Upper lobe of right lung (tissue), 1 donor: ENCODE measurements at regions not wholly inside any gene's neighbourhood (a gene's known extent, or its start where the extent isn't known, plus 50 kb on each side); places are given as distances from the start of the nearest gene placed in this dataset.

Experiments used
- ATAC-seq: fragments of 200-7000 bp; cut with Tn5 transposase; one replicate; pipeline ENCODE4 v1.9.1; 2020; ENCODE audit warnings: mild to moderate bottlenecking, moderate library complexity
- DNase-seq: peaks from one replicate; pipeline ENCODE4 v3.0.0-alpha.2; 2020
- H3K27ac ChIP-seq: fragments of 200-600 bp; one replicate; pipeline ENCODE4 v1.8.0; 2022
- H3K27me3 ChIP-seq: fragments of 200-600 bp; one replicate; pipeline ENCODE4 v1.8.0; 2022; ENCODE audit warnings: mild to moderate bottlenecking
- H3K36me3 ChIP-seq: fragments of 200-600 bp; one replicate; pipeline ENCODE4 v1.8.0; 2022
- H3K4me1 ChIP-seq: fragments of 200-600 bp; one replicate; pipeline ENCODE4 v1.8.0; 2022
- H3K4me3 ChIP-seq: fragments of 200-600 bp; one replicate; pipeline ENCODE4 v1.8.0; 2022; ENCODE audit warnings: mild to moderate bottlenecking
- H3K9me3 ChIP-seq: fragments of 200-600 bp; one replicate; pipeline ENCODE4 v1.8.0; 2022
- intact Hi-C: fragments of 100-400 bp; cut with DNase I; formaldehyde crosslinking; loops from one replicate; pipeline ENCODE4 v1.11.0; 2022
- TF ChIP-seq, protein P1 (sequence below): fragments of 200-600 bp; IDR thresholded peaks from one replicate; pipeline ENCODE4 v1.8.0; 2022; ENCODE audit warnings: antibody characterized with exemption
- donor health status: DM: no; HTN: yes; CAD: no; lungs with severe emphysema.

DNA sequence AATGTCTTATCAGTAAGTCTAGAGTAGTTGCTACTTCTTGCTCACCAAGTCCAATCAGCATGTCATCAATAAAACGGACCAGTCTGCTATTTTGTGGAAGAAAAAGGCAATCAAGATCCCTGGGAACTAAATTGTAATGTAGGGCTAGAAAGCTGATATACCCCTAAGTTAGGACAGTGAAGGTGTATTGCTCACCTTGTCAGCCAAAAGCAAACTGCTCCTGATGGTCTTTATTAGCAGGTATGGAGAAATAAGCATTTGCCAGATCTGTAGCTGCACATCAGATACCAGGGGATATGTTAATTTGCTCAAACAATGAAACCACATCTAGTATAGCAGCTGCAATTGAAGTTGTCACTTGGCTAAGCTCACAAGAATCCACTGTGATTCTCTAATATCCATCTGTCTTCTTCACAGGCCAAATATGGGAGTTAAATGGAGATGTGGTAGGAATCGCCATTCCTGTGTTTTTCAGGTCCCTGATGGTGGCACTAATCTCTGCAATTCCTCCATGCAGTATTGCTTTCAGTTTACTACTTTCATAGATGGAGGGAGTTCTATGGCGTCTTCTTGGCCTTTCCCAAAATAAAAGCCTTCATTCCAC, 75.0 kb downstream of the TMEM237 start:
- ATAC-seq = no peak
- Histone ChIP-seq H3K4me3 (no peak overlapping the region), H3K9me3 (no peaks in the 10 kb centered on the region), H3K4me1 (no peaks in the 10 kb centered on the region), H3K27me3 (no peaks in the 10 kb centered on the region), H3K27ac (no peak overlapping the region), H3K36me3 (no peaks in the 10 kb centered on the region)
- TF ChIP-seq, protein P1, sequence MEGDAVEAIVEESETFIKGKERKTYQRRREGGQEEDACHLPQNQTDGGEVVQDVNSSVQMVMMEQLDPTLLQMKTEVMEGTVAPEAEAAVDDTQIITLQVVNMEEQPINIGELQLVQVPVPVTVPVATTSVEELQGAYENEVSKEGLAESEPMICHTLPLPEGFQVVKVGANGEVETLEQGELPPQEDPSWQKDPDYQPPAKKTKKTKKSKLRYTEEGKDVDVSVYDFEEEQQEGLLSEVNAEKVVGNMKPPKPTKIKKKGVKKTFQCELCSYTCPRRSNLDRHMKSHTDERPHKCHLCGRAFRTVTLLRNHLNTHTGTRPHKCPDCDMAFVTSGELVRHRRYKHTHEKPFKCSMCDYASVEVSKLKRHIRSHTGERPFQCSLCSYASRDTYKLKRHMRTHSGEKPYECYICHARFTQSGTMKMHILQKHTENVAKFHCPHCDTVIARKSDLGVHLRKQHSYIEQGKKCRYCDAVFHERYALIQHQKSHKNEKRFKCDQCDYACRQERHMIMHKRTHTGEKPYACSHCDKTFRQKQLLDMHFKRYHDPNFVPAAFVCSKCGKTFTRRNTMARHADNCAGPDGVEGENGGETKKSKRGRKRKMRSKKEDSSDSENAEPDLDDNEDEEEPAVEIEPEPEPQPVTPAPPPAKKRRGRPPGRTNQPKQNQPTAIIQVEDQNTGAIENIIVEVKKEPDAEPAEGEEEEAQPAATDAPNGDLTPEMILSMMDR = no peak
- intact Hi-C loops = no loop called here
- DNase-seq = no peak

DNA sequence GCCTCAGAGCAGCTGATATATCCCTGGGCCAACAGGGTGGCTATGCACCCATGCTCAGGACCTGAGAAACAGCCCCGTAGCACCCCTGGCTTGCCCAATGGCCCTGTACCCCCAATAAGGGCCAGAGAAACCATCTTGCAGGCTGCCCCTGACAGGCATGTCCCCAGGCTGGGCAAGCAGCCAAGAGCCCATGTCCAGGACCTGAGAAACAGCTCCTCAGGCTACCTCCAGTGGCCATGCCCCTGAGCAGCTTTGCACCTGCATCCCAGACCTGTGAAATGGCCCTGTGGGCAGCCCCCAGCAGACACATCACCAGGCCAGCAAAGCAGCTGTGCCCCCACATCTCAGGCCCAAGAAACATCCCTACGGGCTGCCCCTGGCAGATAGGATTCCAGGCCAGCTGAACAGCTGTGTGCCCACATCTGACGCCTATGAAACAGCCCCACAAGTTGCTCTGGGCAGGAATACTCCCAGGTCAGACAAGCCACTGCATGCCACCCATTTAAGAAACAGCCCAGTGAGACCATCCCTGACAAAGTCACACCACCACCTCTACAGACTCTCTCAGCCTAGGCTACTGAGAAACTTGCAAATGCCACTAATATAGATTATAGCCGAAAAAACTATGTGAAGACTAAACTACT, 84.1 kb downstream of the TMEM237 start:
- Histone ChIP-seq H3K27ac (no peak overlapping the region), H3K9me3 (no peaks in the 10 kb centered on the region), H3K27me3 (no peaks in the 10 kb centered on the region), H3K36me3 (no peaks in the 10 kb centered on the region), H3K4me3 (no peak overlapping the region), H3K4me1 (no peaks in the 10 kb centered on the region)
- no peak for ATAC-seq
- TF ChIP-seq, protein P1 = no peak
- no peak for DNase-seq
- intact Hi-C loops = no loop called here

DNA sequence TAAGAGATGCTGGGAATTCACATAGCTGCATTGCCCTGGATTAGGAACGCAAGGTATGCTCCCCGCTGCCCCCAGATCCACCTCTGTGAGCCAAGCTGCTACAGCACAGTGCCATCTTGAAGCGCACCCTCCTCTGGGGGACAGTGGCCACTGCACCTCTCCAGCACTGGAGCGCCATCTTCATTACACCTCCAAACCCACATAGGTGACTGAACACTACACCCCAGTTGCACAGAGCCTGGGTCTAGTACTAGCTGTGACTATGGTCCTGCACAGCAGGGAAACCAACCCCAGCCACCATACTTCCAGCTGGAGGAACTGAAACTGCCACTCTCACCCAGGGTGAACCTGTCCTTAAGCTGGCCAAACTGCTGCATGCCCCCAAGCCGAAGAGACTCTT, 84.6 kb downstream of the TMEM237 start:
- Histone ChIP-seq H3K4me3 (no peak overlapping the region), H3K4me1 (no peaks in the 10 kb centered on the region), H3K9me3 (no peaks in the 10 kb centered on the region), H3K27ac (no peak overlapping the region), H3K36me3 (no peaks in the 10 kb centered on the region), H3K27me3 (no peaks in the 10 kb centered on the region)
- DNase-seq = no peak
- peak; percentile 68 for ATAC-seq
- TF ChIP-seq, protein P1 = no peak
- intact Hi-C loops = no loop called here

DNA sequence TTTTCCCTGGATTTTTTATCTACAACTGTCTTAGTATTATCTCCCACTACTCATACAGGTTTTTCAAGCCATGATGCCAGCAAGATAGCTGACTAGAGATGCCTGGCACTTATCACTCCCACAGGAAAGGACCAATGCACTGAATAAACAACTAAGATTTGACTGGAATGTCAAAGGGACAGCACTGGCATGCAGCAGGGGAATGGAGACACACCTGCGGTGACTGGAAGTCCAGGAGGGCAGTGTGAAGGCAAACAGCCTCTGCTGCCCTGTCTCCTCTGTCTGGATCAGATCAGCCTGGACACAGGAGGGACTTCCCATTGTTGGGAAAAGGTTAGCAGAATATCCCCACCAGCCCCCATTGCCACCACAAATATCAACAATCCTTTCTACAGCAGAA, 85.1 kb downstream of the TMEM237 start:
- ATAC-seq (peak; percentile 84), DNase-seq (no peak)
- Histone ChIP-seq H3K27ac (no peak overlapping the region), H3K9me3 (no peaks in the 10 kb centered on the region), H3K27me3 (no peaks in the 10 kb centered on the region), H3K36me3 (no peaks in the 10 kb centered on the region), H3K4me1 (no peaks in the 10 kb centered on the region), H3K4me3 (no peak overlapping the region)
- intact Hi-C loops = no loop called here
- TF ChIP-seq, protein P1 = no peak

DNA sequence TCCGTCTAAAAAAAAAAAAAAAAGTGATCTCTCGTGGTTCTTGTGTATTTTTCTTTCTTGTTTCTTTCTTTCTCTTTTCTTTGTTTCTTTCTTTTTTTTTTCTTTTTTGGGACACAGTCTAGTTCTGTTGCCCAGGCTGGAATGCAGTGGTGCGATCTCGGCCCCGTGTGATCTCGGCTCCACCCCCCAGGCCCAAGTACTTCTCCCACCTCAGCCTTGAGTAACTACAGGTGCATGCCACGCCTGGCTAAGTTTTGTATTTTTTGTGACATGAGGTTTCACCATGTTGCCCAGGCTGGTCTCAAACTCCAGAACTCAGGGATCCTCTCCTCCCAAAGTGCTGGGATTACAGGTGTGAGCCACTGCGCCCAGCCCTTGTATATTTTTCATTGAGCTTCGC, 91.4 kb downstream of the TMEM237 start:
- Histone ChIP-seq H3K36me3 (no peaks in the 10 kb centered on the region), H3K4me3 (no peak overlapping the region), H3K9me3 (no peaks in the 10 kb centered on the region), H3K27ac (no peak overlapping the region), H3K27me3 (no peaks in the 10 kb centered on the region), H3K4me1 (no peaks in the 10 kb centered on the region)
- intact Hi-C loops = no loop called here
- DNase-seq (no peak), ATAC-seq (no peak)
- TF ChIP-seq, protein P1 = no peak
